SK-N-SH (cell line): ENCODE measurements at regions not wholly inside any gene's neighbourhood (a gene's known extent, or its start where the extent isn't known, plus 50 kb on each side); places are given as distances from the start of the nearest gene placed in this dataset.

Source experiments
- CTCF ChIA-PET: fragments of 300-600, 350-600 bp; formaldehyde crosslinking; extraction: SDS; loops from one replicate; lab custom pipeline; 2021; lab: Yijun Ruan, JAX
- POLR2A ChIA-PET: fragments of 350-600 bp; sonication (Branson Sonifier 250); formaldehyde crosslinking; extraction: SDS; loops from one replicate; lab custom pipeline; 2020; ENCODE audit warnings: antibody characterized with exemption, inconsistent platforms; lab: Yijun Ruan, JAX
- DNase-seq: peaks from one replicate; pipeline ENCODE4 v3.0.0; 2012
- H2AFZ ChIP-seq: fragments of 200-600 bp; sonication (generic); 2 replicates; pipeline ENCODE4 v1.8.1; 2016; ENCODE audit warnings: antibody characterized with exemption, mild to moderate bottlenecking, low read depth
- H3F3A ChIP-seq: fragments of 200-600 bp; sonication (generic); replicated peaks from 2 replicates; pipeline ENCODE3; 2016; ENCODE audit warnings: antibody characterized with exemption, mild to moderate bottlenecking; ENCODE audit not compliant: insufficient read depth
- H3K27ac ChIP-seq, 2 experiments: fragments of 200-500 bp in 1 of 2; fragments of 200-600 bp in 1 of 2; sonication (Bioruptor generic) in 1 of 2; sonication (generic), shearing (Covaris generic) in 1 of 2; 2 replicates each; pipeline versions ENCODE4 v1.5.1 to v1.6.1; 2014 to 2016; ENCODE audit warnings: low read depth in 2 of 2, inconsistent platforms in 1 of 2, low read length in 1 of 2, mild to moderate bottlenecking in 1 of 2, mixed read lengths in 1 of 2
- H3K27me3 ChIP-seq: fragments of 200-600 bp; sonication (generic), shearing (Covaris generic); 2 replicates; pipeline ENCODE4 v1.6.1; 2016; ENCODE audit warnings: mixed run types; ENCODE audit not compliant: insufficient read depth
- H3K36me3 ChIP-seq, 2 experiments: fragments of 200-500 bp in 1 of 2; fragments of 200-600 bp in 1 of 2; sonication (Bioruptor generic) in 1 of 2; sonication (generic) in 1 of 2; replicated peaks in 1 of 2; 2 replicates each; pipeline versions ENCODE3 to v1.5.1; 2014 to 2016; ENCODE audit warnings: low read length in 1 of 2, mild to moderate bottlenecking in 1 of 2; ENCODE audit not compliant: insufficient read depth in 2 of 2, control insufficient read depth in 1 of 2
- H3K4me1 ChIP-seq, 2 experiments: fragments of 200-500 bp in 1 of 2; fragments of 200-600 bp in 1 of 2; sonication (Bioruptor generic) in 1 of 2; sonication (generic), shearing (Covaris generic) in 1 of 2; 2 replicates each; pipeline versions ENCODE4 v1.5.1 to v1.6.1; 2014 to 2016; ENCODE audit warnings: low read depth in 1 of 2, low read length in 1 of 2, mixed run types in 1 of 2; ENCODE audit not compliant: insufficient read depth in 2 of 2, control insufficient read depth in 1 of 2
- H3K4me2 ChIP-seq: fragments of 200-600 bp; sonication (generic), shearing (Covaris generic); 2 replicates; pipeline ENCODE4 v1.6.1; 2017; ENCODE audit warnings: mixed run types
- H3K4me3 ChIP-seq, 2 experiments: fragments of 200-500 bp in 1 of 2; fragments of 200-600 bp in 1 of 2; sonication (Bioruptor generic) in 1 of 2; sonication (generic), shearing (Covaris generic) in 1 of 2; 2 replicates each; pipeline versions ENCODE4 v1.5.1 to v1.8.1; 2014 to 2016; ENCODE audit warnings: low read depth in 2 of 2, inconsistent platforms in 1 of 2, low read length in 1 of 2, mild to moderate bottlenecking in 1 of 2, mixed read lengths in 1 of 2, moderate library complexity in 1 of 2
- H3K79me2 ChIP-seq: fragments of 200-600 bp; sonication (generic); 2 replicates; pipeline ENCODE4 v1.8.1; 2017; ENCODE audit warnings: mild to moderate bottlenecking; ENCODE audit not compliant: insufficient read depth
- H3K9ac ChIP-seq: fragments of 200-600 bp; sonication (generic); 2 replicates; pipeline ENCODE4 v1.6.1; 2017; ENCODE audit warnings: mixed run types
- H3K9me2 ChIP-seq: fragments of 200-600 bp; sonication (generic); 2 replicates; pipeline ENCODE4 v1.6.1; 2017; ENCODE audit warnings: mixed run types
- H3K9me3 ChIP-seq: fragments of 200-600 bp; sonication (generic); 2 replicates; pipeline ENCODE4 v1.6.1; 2017; ENCODE audit warnings: mixed run types, mild to moderate bottlenecking, moderate library complexity
- H4K20me1 ChIP-seq: fragments of 200-600 bp; sonication (generic); 2 replicates; pipeline ENCODE4 v1.6.1; 2017; ENCODE audit warnings: mild to moderate bottlenecking, mixed run types; ENCODE audit not compliant: insufficient read depth
- CHD2 ChIP-seq: fragments of 150-350 bp; IDR thresholded peaks from 2 replicates; pipeline ENCODE4 v1.6.1; 2018; ENCODE audit warnings: low read length; ENCODE audit not compliant: partially characterized antibody
- ELF1 ChIP-seq: IDR thresholded peaks from 2 replicates; pipeline ENCODE4 v1.4.0; 2012
- EP300 ChIP-seq, 2 experiments: IDR thresholded peaks; 2 replicates each; pipeline versions ENCODE4 v1.4.0 to v1.6.1; 2012; ENCODE audit warnings: borderline replicate concordance in 1 of 2, low read depth in 1 of 2, low read length in 1 of 2
- FOSL2 ChIP-seq: IDR thresholded peaks from 2 replicates; pipeline ENCODE4 v1.4.0; 2012; ENCODE audit warnings: low read depth, mild to moderate bottlenecking, moderate library complexity, borderline replicate concordance
- FOXJ3 ChIP-seq: sonication (generic); formaldehyde crosslinking; IDR thresholded peaks from 2 replicates; pipeline ENCODE4 v1.5.1; 2020; ENCODE audit warnings: mild to moderate bottlenecking, missing genetic modification reagents
- FOXM1 ChIP-seq: IDR thresholded peaks from 2 replicates; pipeline ENCODE4 v1.4.0; 2012; ENCODE audit warnings: low read depth, mild to moderate bottlenecking
- GABPA ChIP-seq: IDR thresholded peaks from 2 replicates; pipeline ENCODE4 v1.4.0; 2012; ENCODE audit warnings: low read depth, mild to moderate bottlenecking
- GATA2 ChIP-seq: sonication (generic); formaldehyde crosslinking; IDR thresholded peaks from 2 replicates; pipeline ENCODE4 v1.5.0; 2020; ENCODE audit warnings: mild to moderate bottlenecking, missing genetic modification reagents
- POLR2AphosphoS5 ChIP-seq: IDR thresholded peaks from 2 replicates; pipeline ENCODE4 v1.6.1; 2012; ENCODE audit warnings: low read depth, low read length
- RFX5 ChIP-seq: IDR thresholded peaks from 2 replicates; pipeline ENCODE4 v1.6.1; 2012; ENCODE audit warnings: mild to moderate bottlenecking, improper control_type of control experiment, low read length
- RXRA ChIP-seq: IDR thresholded peaks from 2 replicates; pipeline ENCODE4 v1.4.0; 2012; ENCODE audit warnings: low read depth, mild to moderate bottlenecking, borderline replicate concordance
- SIN3A ChIP-seq: IDR thresholded peaks from 2 replicates; pipeline ENCODE4 v1.6.1; 2012; ENCODE audit warnings: low read depth, mild to moderate bottlenecking, low read length, moderate library complexity, borderline replicate concordance
- SMC3 ChIP-seq: IDR thresholded peaks from 2 replicates; pipeline ENCODE4 v1.6.1; 2012; ENCODE audit warnings: low read depth, low read length, improper control_type of control experiment
- TAF1 ChIP-seq: IDR thresholded peaks from 2 replicates; pipeline ENCODE4 v1.6.1; 2012; ENCODE audit warnings: low read depth, mild to moderate bottlenecking, low read length, moderate library complexity, borderline replicate concordance
- TCF12 ChIP-seq: IDR thresholded peaks from 2 replicates; pipeline ENCODE4 v1.4.0; 2012
- WGBS: methylation state at CpG from one replicate; pipeline ENCODE4 v1.1.6; 2017; ENCODE audit warnings: low lambda C conversion rate; 5-methylcytosine and 5-hydroxymethylcytosine counted together
- TF ChIP-seq, protein P1 (sequence below): IDR thresholded peaks from 2 replicates; pipeline ENCODE4; 2012
- TF ChIP-seq, protein P2 (sequence below): fragments of 150-350 bp; IDR thresholded peaks from 2 replicates; pipeline ENCODE4 v1.6.1; 2017; ENCODE audit warnings: antibody characterized with exemption, low read length, low read depth, borderline replicate concordance
- TF ChIP-seq, protein P3 (sequence below): fragments of 150-350 bp; IDR thresholded peaks from 2 replicates; pipeline ENCODE4 v1.6.1; 2016; ENCODE audit warnings: mild to moderate bottlenecking, low read depth, low read length
- TF ChIP-seq, protein P4 (sequence below): IDR thresholded peaks from 2 replicates; pipeline ENCODE4 v1.4.0; 2012; ENCODE audit warnings: low read depth, borderline replicate concordance
- TF ChIP-seq, protein P5 (sequence below): IDR thresholded peaks from 2 replicates; pipeline ENCODE4 v1.4.0; 2012; ENCODE audit warnings: low read depth
- TF ChIP-seq, protein P6 (sequence below): IDR thresholded peaks from 2 replicates; pipeline ENCODE4 v1.4.0; 2012; ENCODE audit warnings: low read depth, borderline replicate concordance
- TF ChIP-seq, protein P7 (sequence below): IDR thresholded peaks from 2 replicates; pipeline ENCODE4 v1.6.1; 2012; ENCODE audit warnings: mild to moderate bottlenecking, low read depth, low read length, moderate library complexity

DNA sequence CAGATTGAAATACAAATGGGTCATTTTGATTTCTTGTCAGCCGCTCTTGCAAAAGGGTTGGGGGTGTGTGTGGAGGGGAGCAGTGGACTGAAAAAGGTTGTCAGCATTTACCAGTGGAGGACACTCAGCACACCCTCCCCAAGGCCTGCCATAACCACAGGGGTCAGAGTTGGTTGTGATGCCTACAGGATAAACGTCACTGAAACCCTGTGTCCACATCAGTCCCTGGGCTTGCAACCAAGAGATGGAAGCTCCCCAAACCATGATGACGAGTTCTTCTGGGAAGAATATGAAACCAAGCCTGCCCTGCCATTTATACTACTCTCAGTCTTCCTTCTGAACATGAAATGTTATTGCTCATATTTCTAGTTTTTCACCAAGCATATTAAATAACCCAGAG, 54.0 kb upstream of the UMPS start (continued):
- TF ChIP-seq RXRA (no peak), SIN3A (no peak), POLR2AphosphoS5 (no peak), TCF12 (no peak)
- TF ChIP-seq, protein P1, sequence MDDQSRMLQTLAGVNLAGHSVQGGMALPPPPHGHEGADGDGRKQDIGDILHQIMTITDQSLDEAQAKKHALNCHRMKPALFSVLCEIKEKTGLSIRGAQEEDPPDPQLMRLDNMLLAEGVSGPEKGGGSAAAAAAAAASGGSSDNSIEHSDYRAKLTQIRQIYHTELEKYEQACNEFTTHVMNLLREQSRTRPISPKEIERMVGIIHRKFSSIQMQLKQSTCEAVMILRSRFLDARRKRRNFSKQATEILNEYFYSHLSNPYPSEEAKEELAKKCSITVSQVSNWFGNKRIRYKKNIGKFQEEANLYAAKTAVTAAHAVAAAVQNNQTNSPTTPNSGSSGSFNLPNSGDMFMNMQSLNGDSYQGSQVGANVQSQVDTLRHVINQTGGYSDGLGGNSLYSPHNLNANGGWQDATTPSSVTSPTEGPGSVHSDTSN, result no peak
- TF ChIP-seq, protein P2, sequence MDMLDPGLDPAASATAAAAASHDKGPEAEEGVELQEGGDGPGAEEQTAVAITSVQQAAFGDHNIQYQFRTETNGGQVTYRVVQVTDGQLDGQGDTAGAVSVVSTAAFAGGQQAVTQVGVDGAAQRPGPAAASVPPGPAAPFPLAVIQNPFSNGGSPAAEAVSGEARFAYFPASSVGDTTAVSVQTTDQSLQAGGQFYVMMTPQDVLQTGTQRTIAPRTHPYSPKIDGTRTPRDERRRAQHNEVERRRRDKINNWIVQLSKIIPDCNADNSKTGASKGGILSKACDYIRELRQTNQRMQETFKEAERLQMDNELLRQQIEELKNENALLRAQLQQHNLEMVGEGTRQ, result no peak

DNA sequence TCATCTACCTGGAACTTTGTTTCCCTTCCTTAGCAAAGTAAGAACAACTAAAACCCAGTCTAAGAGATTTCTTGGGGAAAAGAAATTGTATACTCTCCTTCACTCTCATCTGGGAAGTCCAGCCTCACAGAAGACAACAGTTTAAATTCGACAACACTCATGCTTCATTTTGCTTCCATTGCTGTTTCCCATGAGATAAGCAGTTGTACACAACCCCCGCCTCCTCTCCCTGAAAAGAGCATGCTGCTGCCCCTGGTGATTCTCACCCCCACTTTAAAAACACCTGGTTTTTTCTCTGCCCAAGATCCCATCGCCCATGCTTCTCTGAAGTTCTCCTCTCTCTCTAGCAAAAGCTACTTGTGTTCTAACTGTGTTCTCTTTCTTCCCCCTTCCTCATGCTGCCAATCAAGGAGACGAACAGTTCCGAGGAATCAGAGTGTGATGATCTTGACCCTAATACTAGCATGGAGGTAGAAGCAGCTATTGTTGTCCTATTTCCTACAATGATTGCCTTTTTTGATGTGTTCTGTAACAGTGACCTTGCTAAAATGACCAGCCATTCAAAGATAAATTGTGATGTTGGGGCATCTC, 51.1 kb upstream of the UMPS start:
- Histone ChIP-seq H2AFZ (no peak overlapping the region), H3K36me3 (peaks cover 7 to 16% of the 10 kb centered on the region in 2 experiments), H4K20me1 (no peaks in the 10 kb centered on the region), H3K27me3 (no peaks in the 10 kb centered on the region), H3K79me2 (no peaks in the 10 kb centered on the region), H3K4me3 (no peak overlapping the region), H3K9me2 (no peaks in the 10 kb centered on the region), H3F3A (no peaks in the 10 kb centered on the region), H3K9me3 (no peaks in the 10 kb centered on the region), H3K4me1 (no peaks in the 10 kb centered on the region), H3K9ac (no peak overlapping the region), H3K27ac (no peak overlapping the region), H3K4me2 (no peak overlapping the region)
- ChIA-PET CTCF (interaction anchor here (5.5 to 13.2 kb wide), 2 partner anchors 10 to 117 kb away, joined by 31 to 280 read pairs; no protein-coding TSS in a partner anchor), POLR2A (interaction anchor here (0.6 kb wide), 1 partner anchor 60 kb away, joined by 3 read pairs; no protein-coding TSS in a partner anchor)
- no peak for DNase-seq
- 80% methylated on average over 5 of the region's 5 CpGs for WGBS
- TF ChIP-seq, protein P3, sequence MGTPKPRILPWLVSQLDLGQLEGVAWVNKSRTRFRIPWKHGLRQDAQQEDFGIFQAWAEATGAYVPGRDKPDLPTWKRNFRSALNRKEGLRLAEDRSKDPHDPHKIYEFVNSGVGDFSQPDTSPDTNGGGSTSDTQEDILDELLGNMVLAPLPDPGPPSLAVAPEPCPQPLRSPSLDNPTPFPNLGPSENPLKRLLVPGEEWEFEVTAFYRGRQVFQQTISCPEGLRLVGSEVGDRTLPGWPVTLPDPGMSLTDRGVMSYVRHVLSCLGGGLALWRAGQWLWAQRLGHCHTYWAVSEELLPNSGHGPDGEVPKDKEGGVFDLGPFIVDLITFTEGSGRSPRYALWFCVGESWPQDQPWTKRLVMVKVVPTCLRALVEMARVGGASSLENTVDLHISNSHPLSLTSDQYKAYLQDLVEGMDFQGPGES, result no peak
- no peak for TF ChIP-seq TAF1
- TF ChIP-seq RFX5, result no peak
- no peak for TF ChIP-seq ELF1
- TF ChIP-seq, protein P4, sequence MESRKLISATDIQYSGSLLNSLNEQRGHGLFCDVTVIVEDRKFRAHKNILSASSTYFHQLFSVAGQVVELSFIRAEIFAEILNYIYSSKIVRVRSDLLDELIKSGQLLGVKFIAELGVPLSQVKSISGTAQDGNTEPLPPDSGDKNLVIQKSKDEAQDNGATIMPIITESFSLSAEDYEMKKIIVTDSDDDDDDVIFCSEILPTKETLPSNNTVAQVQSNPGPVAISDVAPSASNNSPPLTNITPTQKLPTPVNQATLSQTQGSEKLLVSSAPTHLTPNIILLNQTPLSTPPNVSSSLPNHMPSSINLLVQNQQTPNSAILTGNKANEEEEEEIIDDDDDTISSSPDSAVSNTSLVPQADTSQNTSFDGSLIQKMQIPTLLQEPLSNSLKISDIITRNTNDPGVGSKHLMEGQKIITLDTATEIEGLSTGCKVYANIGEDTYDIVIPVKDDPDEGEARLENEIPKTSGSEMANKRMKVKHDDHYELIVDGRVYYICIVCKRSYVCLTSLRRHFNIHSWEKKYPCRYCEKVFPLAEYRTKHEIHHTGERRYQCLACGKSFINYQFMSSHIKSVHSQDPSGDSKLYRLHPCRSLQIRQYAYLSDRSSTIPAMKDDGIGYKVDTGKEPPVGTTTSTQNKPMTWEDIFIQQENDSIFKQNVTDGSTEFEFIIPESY, result no peak
- TF ChIP-seq FOXJ3 (CRISPR knock-in tag), result no peak
- TF ChIP-seq, protein P5, sequence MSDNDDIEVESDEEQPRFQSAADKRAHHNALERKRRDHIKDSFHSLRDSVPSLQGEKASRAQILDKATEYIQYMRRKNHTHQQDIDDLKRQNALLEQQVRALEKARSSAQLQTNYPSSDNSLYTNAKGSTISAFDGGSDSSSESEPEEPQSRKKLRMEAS, result no peak
- no peak for TF ChIP-seq GATA2 (CRISPR knock-in tag)
- TF ChIP-seq, protein P6, sequence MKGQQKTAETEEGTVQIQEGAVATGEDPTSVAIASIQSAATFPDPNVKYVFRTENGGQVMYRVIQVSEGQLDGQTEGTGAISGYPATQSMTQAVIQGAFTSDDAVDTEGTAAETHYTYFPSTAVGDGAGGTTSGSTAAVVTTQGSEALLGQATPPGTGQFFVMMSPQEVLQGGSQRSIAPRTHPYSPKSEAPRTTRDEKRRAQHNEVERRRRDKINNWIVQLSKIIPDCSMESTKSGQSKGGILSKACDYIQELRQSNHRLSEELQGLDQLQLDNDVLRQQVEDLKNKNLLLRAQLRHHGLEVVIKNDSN, result no peak
- TF ChIP-seq FOSL2, result no peak
- TF ChIP-seq GABPA, result no peak
- TF ChIP-seq FOXM1, result no peak
- no peak for TF ChIP-seq EP300 (IDR thresholded peaks at IDR 0.05; ENCODE audit: borderline replicate concordance in 1 of 2, low read depth in 1 of 2, low read length in 1 of 2)
- TF ChIP-seq SMC3, result no peak
- TF ChIP-seq RXRA, result no peak
- TF ChIP-seq CHD2, result no peak
- TF ChIP-seq, protein P7, sequence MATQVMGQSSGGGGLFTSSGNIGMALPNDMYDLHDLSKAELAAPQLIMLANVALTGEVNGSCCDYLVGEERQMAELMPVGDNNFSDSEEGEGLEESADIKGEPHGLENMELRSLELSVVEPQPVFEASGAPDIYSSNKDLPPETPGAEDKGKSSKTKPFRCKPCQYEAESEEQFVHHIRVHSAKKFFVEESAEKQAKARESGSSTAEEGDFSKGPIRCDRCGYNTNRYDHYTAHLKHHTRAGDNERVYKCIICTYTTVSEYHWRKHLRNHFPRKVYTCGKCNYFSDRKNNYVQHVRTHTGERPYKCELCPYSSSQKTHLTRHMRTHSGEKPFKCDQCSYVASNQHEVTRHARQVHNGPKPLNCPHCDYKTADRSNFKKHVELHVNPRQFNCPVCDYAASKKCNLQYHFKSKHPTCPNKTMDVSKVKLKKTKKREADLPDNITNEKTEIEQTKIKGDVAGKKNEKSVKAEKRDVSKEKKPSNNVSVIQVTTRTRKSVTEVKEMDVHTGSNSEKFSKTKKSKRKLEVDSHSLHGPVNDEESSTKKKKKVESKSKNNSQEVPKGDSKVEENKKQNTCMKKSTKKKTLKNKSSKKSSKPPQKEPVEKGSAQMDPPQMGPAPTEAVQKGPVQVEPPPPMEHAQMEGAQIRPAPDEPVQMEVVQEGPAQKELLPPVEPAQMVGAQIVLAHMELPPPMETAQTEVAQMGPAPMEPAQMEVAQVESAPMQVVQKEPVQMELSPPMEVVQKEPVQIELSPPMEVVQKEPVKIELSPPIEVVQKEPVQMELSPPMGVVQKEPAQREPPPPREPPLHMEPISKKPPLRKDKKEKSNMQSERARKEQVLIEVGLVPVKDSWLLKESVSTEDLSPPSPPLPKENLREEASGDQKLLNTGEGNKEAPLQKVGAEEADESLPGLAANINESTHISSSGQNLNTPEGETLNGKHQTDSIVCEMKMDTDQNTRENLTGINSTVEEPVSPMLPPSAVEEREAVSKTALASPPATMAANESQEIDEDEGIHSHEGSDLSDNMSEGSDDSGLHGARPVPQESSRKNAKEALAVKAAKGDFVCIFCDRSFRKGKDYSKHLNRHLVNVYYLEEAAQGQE, result no peak
